B cell (primary cell): ENCODE measurements at regions not wholly inside any gene's neighbourhood (a gene's known extent, or its start where the extent isn't known, plus 50 kb on each side); places are given as distances from the start of the nearest gene placed in this dataset.

Experiments
- ATAC-seq: fragments of 200-7000 bp; cut with Tn5 transposase; one replicate; pipeline ENCODE4 v1.10.0; 2021; ENCODE audit warnings: low read depth, mild to moderate bottlenecking, moderate number of reproducible peaks, moderate library complexity
- CTCF ChIA-PET: fragments of 350-600 bp; sonication (Branson Sonifier 250); formaldehyde crosslinking; loops from one replicate; lab custom pipeline; 2021; ENCODE audit warnings: antibody characterized with exemption, inconsistent platforms; lab: Charles Lee
- POLR2A ChIA-PET: fragments of 350-600 bp; sonication (Branson Sonifier 250); formaldehyde crosslinking; loops from one replicate; lab custom pipeline; 2021; ENCODE audit warnings: antibody characterized with exemption; lab: Charles Lee
- DNase-seq: peaks from one replicate; pipeline ENCODE4 v3.0.0; 2013
- H2AFZ ChIP-seq: 2 replicates; pipeline ENCODE4 v1.6.1; 2012; ENCODE audit warnings: mild to moderate bottlenecking, low read depth, low read length; ENCODE audit not compliant: insufficient read depth, poor library complexity, severe bottlenecking
- H3K27ac ChIP-seq, 2 donors: 1 replicate in 1 of 2; 2 replicates in 1 of 2; pipeline ENCODE4 v1.5.1; 2012 to 2013; ENCODE audit warnings: low read length in 2 of 2, mild to moderate bottlenecking in 2 of 2, moderate library complexity in 1 of 2
- H3K27me3 ChIP-seq, 4 experiments: fragments of 200-600 bp in 1 of 4; sonication (generic) in 1 of 4; replicated peaks in 1 of 4; 1 replicate in 2 of 4; 2 replicates in 2 of 4; pipeline versions ENCODE4 v1.6.1 to v1.7.0; 2013 to 2016; ENCODE audit warnings: low read length in 3 of 4, mild to moderate bottlenecking in 2 of 4, mixed read lengths in 1 of 4, moderate library complexity in 1 of 4; ENCODE audit not compliant: insufficient read depth in 4 of 4, control insufficient read depth in 3 of 4; ENCODE audit errors: control extremely low read depth in 1 of 4
- H3K36me3 ChIP-seq, 2 experiments: replicated peaks in 1 of 2; 1 replicate in 1 of 2; 2 replicates in 1 of 2; pipeline versions ENCODE4 v1.6.1 to v1.7.1; 2013; ENCODE audit warnings: low read length in 1 of 2; ENCODE audit not compliant: insufficient read depth in 2 of 2, control insufficient read depth in 1 of 2; ENCODE audit errors: control extremely low read depth in 1 of 2, extremely low read depth in 1 of 2
- H3K4me1 ChIP-seq, 2 donors: fragments of 200-600 bp in 1 of 2; sonication (generic) in 1 of 2; 1 replicate in 1 of 2; 2 replicates in 1 of 2; pipeline versions ENCODE4 v1.5.1 to v1.6.1; 2013 to 2017; ENCODE audit warnings: low read length in 2 of 2; ENCODE audit not compliant: control insufficient read depth in 2 of 2, insufficient read depth in 2 of 2
- H3K4me2 ChIP-seq: replicated peaks from 2 replicates; pipeline ENCODE3; 2012; ENCODE audit warnings: mild to moderate bottlenecking, low read depth, low read length; ENCODE audit not compliant: poor library complexity, severe bottlenecking
- H3K4me3 ChIP-seq, 5 experiments: fragments of 200-600 bp in 1 of 5; sonication (generic) in 1 of 5; 1 replicate in 3 of 5; 2 replicates in 2 of 5; pipeline versions ENCODE4 v1.5.1 to v1.7.0; 2011 to 2016; ENCODE audit warnings: low read length in 4 of 5, mild to moderate bottlenecking in 4 of 5, low read depth in 2 of 5, control low read depth in 1 of 5, moderate library complexity in 1 of 5; ENCODE audit not compliant: insufficient read depth in 1 of 5; ENCODE audit errors: control extremely low read depth in 1 of 5, extremely low read depth in 1 of 5
- H3K79me2 ChIP-seq: fragments of 200-600 bp; sonication (generic); one replicate; pipeline ENCODE4 v1.6.0; 2016; ENCODE audit warnings: low read length; ENCODE audit not compliant: control insufficient read depth, insufficient read depth
- H3K9ac ChIP-seq: fragments of 200-600 bp; sonication (generic); 2 replicates; pipeline ENCODE4 v1.6.1; 2017; ENCODE audit warnings: mild to moderate bottlenecking, low read length, moderate library complexity
- H3K9me3 ChIP-seq, 3 donors: one replicate each; pipeline versions ENCODE4 v1.6.1 to v1.7.1; 2013; ENCODE audit warnings: low read length in 2 of 3; ENCODE audit not compliant: control insufficient read depth in 2 of 3, insufficient read depth in 1 of 3; ENCODE audit errors: control extremely low read depth in 1 of 3
- H4K20me1 ChIP-seq: 2 replicates; pipeline ENCODE4 v1.6.0; 2012; ENCODE audit warnings: mild to moderate bottlenecking, low read length; ENCODE audit not compliant: insufficient read depth, control insufficient read depth, poor library complexity, severe bottlenecking
- H3K27ac Mint-ChIP-seq: one replicate; pipeline ENCODE4 v1.8.0; 2021; ENCODE audit warnings: mixed read lengths
- H3K27me3 Mint-ChIP-seq: one replicate; pipeline ENCODE4 v1.8.0; 2021; ENCODE audit warnings: mixed read lengths
- H3K4me1 Mint-ChIP-seq: one replicate; pipeline ENCODE4 v1.8.0; 2021; ENCODE audit warnings: mixed read lengths
- H3K4me3 Mint-ChIP-seq: one replicate; pipeline ENCODE4 v1.8.0; 2021; ENCODE audit warnings: mixed read lengths
- H3K9me3 Mint-ChIP-seq: one replicate; pipeline ENCODE4 v1.8.0; 2022; ENCODE audit warnings: mixed read lengths; ENCODE audit not compliant: insufficient read depth
- CTCF ChIP-seq: fragments of 200-600 bp; IDR thresholded peaks from one replicate; pipeline ENCODE4 v1.8.0; 2022; ENCODE audit warnings: antibody characterized with exemption, mild to moderate bottlenecking
- EZH2 ChIP-seq: IDR thresholded peaks from 2 replicates; pipeline ENCODE4 v1.6.1; 2012; ENCODE audit warnings: borderline replicate concordance, low read depth, mild to moderate bottlenecking, moderate library complexity, low read length; ENCODE audit not compliant: insufficient read depth, poor library complexity, severe bottlenecking
- WGBS: methylation state at CpG from one replicate; pipeline ENCODE4 v1.1.5; 2013; ENCODE audit warnings: missing lambda C conversion rate; ENCODE audit not compliant: insufficient coverage; 5-methylcytosine and 5-hydroxymethylcytosine counted together
- intact Hi-C: fragments of 100-400 bp; cut with micrococcal nuclease; formaldehyde crosslinking; loops from one replicate; pipeline ENCODE4 v1.10.0; 2022

- H4K20me1 ChIP-seq, result no peaks in the 10 kb centered on the region
- H3K4me3 Mint-ChIP-seq, result no peak overlapping the region
- no peak for ATAC-seq
- H2AFZ ChIP-seq, result no peak overlapping the region
- no peak overlapping the region for H3K27ac Mint-ChIP-seq
- H3K36me3 ChIP-seq, result no peaks in the 10 kb centered on the region
- H3K4me1 Mint-ChIP-seq, result no peaks in the 10 kb centered on the region
- TF ChIP-seq CTCF (no peak), EZH2 (no peak)
- no peak for DNase-seq
- H3K4me1 ChIP-seq, result no peaks in the 10 kb centered on the region
- H3K9me3 Mint-ChIP-seq, result peaks cover 2% of the 10 kb centered on the region
- no peak overlapping the region for H3K27ac ChIP-seq
- intact Hi-C loops, result no loop called here
- no peak overlapping the region for H3K9ac ChIP-seq
- no peaks in the 10 kb centered on the region for H3K27me3 ChIP-seq
- no peak overlapping the region for H3K4me3 ChIP-seq
- POLR2A ChIA-PET, result no interaction called here
- H3K9me3 ChIP-seq, result peaks cover 0 to 3% (median 0%) of the 10 kb centered on the region in 3 donors
- H3K27me3 Mint-ChIP-seq, result no peaks in the 10 kb centered on the region
- WGBS, result 82% methylated on average over 1 of the region's 4 CpGs
- CTCF ChIA-PET, result no interaction called here
- no peaks in the 10 kb centered on the region for H3K79me2 ChIP-seq
- no peak overlapping the region for H3K4me2 ChIP-seq
Observed at GRCh38 chr16:73738266-73738665, 558.3 kb upstream of the PSMD7 start.

GRCh38 chr16:73737637-73738036, 559.0 kb upstream of the PSMD7 start:
- H3K27me3 Mint-ChIP-seq, result no peaks in the 10 kb centered on the region
- TF ChIP-seq EZH2, result no peak
- TF ChIP-seq CTCF, result no peak
- no peak for ATAC-seq

More at GRCh38 chr16:73737637-73738036, 559.0 kb upstream of the PSMD7 start:
- WGBS, result no CpG with 5 or more reads among the region's 3 CpGs
- Histone ChIP-seq H3K9me3 (peaks cover 0 to 3% (median 0%) of the 10 kb centered on the region in 3 donors), H3K27me3 (no peaks in the 10 kb centered on the region), H3K4me3 (no peak overlapping the region), H3K27ac (no peak overlapping the region), H3K9ac (no peak overlapping the region), H3K36me3 (no peaks in the 10 kb centered on the region), H3K4me2 (no peak overlapping the region), H4K20me1 (no peaks in the 10 kb centered on the region), H3K79me2 (no peaks in the 10 kb centered on the region), H2AFZ (no peak overlapping the region), H3K4me1 (no peaks in the 10 kb centered on the region)
- Mint-ChIP-seq H3K4me3 (no peak overlapping the region), H3K27ac (no peak overlapping the region), H3K4me1 (no peaks in the 10 kb centered on the region), H3K9me3 (peaks cover 2% of the 10 kb centered on the region)
- ChIA-PET CTCF (no interaction called here), POLR2A (no interaction called here)
- DNase-seq, result no peak
- intact Hi-C loops, result no loop called here
